Memory B cell (primary cell): ENCODE measurements at regions not wholly inside any gene's neighbourhood (a gene's known extent, or its start where the extent isn't known, plus 50 kb on each side); places are given as distances from the start of the nearest gene placed in this dataset.
"Not testable (repeated sequence)": the region's sequence is repeated elsewhere in the genome, so short reads cannot be mapped to it uniquely, and the experiment has no call there.

Source experiments
- ATAC-seq: fragments of 150-1000 bp; cut with Tn5 transposase; 2 replicates; pipeline ENCODE4 v1.10.0; 2021; ENCODE audit warnings: low read depth, mild to moderate bottlenecking, moderate library complexity
- DNase-seq, 2 donors: peaks; one replicate each; pipeline ENCODE4 v3.0.0; 2022; ENCODE audit warnings: low spot score in 2 of 2
- H3K27ac Mint-ChIP-seq: one replicate; pipeline ENCODE4 v1.8.0; 2022; ENCODE audit warnings: mild to moderate bottlenecking, moderate library complexity, mixed read lengths
- H3K27me3 Mint-ChIP-seq: one replicate; pipeline ENCODE4 v1.8.0; 2022; ENCODE audit warnings: mixed read lengths
- H3K36me3 Mint-ChIP-seq: one replicate; pipeline ENCODE4 v1.8.0; 2022; ENCODE audit warnings: mild to moderate bottlenecking, mixed read lengths
- H3K4me1 Mint-ChIP-seq: one replicate; pipeline ENCODE4 v1.8.0; 2022; ENCODE audit warnings: mixed read lengths
- H3K4me3 Mint-ChIP-seq: one replicate; pipeline ENCODE4 v1.8.0; 2022; ENCODE audit warnings: mild to moderate bottlenecking, moderate library complexity, mixed read lengths
- H3K9me3 Mint-ChIP-seq: one replicate; pipeline ENCODE4 v1.8.0; 2022; ENCODE audit warnings: mixed read lengths

- no peaks in the 10 kb centered on the region for H3K4me1 Mint-ChIP-seq
Measured at GRCh38 chr7:10739401-10739800, 234.3 kb upstream of the PHF14 start.

GRCh38 chr7:10740805-10741204 lies 232.9 kb upstream of the PHF14 start:
- H3K9me3 Mint-ChIP-seq = peaks cover 10% of the 10 kb centered on the region
- ATAC-seq (no peak), DNase-seq (no peak)
- H3K36me3 Mint-ChIP-seq = no peaks in the 10 kb centered on the region
- peaks cover 5% of the 10 kb centered on the region for H3K27me3 Mint-ChIP-seq
- H3K27ac Mint-ChIP-seq = no peak overlapping the region
- no peaks in the 10 kb centered on the region for H3K4me1 Mint-ChIP-seq
- no peak overlapping the region for H3K4me3 Mint-ChIP-seq

More at GRCh38 chr7:10739401-10739800, 234.3 kb upstream of the PHF14 start:
- Mint-ChIP-seq H3K27me3 (peaks cover 6% of the 10 kb centered on the region), H3K36me3 (no peaks in the 10 kb centered on the region), H3K27ac (no peak overlapping the region), H3K4me3 (no peak overlapping the region), H3K9me3 (peaks cover 3% of the 10 kb centered on the region)
- ATAC-seq (no peak), DNase-seq (no peak)

GRCh38 chr7:10756981-10757380 lies 216.7 kb upstream of the PHF14 start:
- Mint-ChIP-seq H3K36me3 (no peaks in the 10 kb centered on the region), H3K4me3 (no peak overlapping the region), H3K9me3 (peaks cover 8% of the 10 kb centered on the region), H3K27me3 (no peaks in the 10 kb centered on the region), H3K4me1 (no peaks in the 10 kb centered on the region), H3K27ac (no peak overlapping the region)
- ATAC-seq (no peak), DNase-seq (no peak)

- no peaks in the 10 kb centered on the region for H3K27me3 Mint-ChIP-seq
- H3K36me3 Mint-ChIP-seq = no peaks in the 10 kb centered on the region
- no peak overlapping the region for H3K27ac Mint-ChIP-seq
- no peak for DNase-seq
- H3K9me3 Mint-ChIP-seq = peaks cover 8% of the 10 kb centered on the region
- no peaks in the 10 kb centered on the region for H3K4me1 Mint-ChIP-seq
- ATAC-seq = no peak
- no peak overlapping the region for H3K4me3 Mint-ChIP-seq
Measured at GRCh38 chr7:10759120-10759519, 214.6 kb upstream of the PHF14 start.

- DNase-seq = no peak
- Mint-ChIP-seq H3K9me3 (no peaks in the 10 kb centered on the region), H3K4me3 (no peak overlapping the region), H3K27me3 (peaks cover 2% of the 10 kb centered on the region), H3K36me3 (no peaks in the 10 kb centered on the region), H3K27ac (no peak overlapping the region), H3K4me1 (no peaks in the 10 kb centered on the region)
- ATAC-seq = no peak
Measured at GRCh38 chr7:10767771-10768170, 205.9 kb upstream of the PHF14 start.

GRCh38 chr7:10770176-10770575 lies 203.5 kb upstream of the PHF14 start:
- ATAC-seq (no peak), DNase-seq (no peak)
- H3K4me1 Mint-ChIP-seq = no peaks in the 10 kb centered on the region
- peaks cover 2% of the 10 kb centered on the region for H3K27me3 Mint-ChIP-seq
- H3K36me3 Mint-ChIP-seq = no peaks in the 10 kb centered on the region
- no peak overlapping the region for H3K27ac Mint-ChIP-seq
- H3K4me3 Mint-ChIP-seq = no peak overlapping the region
- no peaks in the 10 kb centered on the region for H3K9me3 Mint-ChIP-seq

- ATAC-seq (no peak), DNase-seq (no peak)
- no peak overlapping the region for H3K27ac Mint-ChIP-seq
- no peaks in the 10 kb centered on the region for H3K4me1 Mint-ChIP-seq
- no peaks in the 10 kb centered on the region for H3K27me3 Mint-ChIP-seq
- H3K9me3 Mint-ChIP-seq = no peaks in the 10 kb centered on the region
- H3K4me3 Mint-ChIP-seq = no peak overlapping the region
- no peaks in the 10 kb centered on the region for H3K36me3 Mint-ChIP-seq
Measured at GRCh38 chr7:10773430-10773829, 200.2 kb upstream of the PHF14 start.

DNA sequence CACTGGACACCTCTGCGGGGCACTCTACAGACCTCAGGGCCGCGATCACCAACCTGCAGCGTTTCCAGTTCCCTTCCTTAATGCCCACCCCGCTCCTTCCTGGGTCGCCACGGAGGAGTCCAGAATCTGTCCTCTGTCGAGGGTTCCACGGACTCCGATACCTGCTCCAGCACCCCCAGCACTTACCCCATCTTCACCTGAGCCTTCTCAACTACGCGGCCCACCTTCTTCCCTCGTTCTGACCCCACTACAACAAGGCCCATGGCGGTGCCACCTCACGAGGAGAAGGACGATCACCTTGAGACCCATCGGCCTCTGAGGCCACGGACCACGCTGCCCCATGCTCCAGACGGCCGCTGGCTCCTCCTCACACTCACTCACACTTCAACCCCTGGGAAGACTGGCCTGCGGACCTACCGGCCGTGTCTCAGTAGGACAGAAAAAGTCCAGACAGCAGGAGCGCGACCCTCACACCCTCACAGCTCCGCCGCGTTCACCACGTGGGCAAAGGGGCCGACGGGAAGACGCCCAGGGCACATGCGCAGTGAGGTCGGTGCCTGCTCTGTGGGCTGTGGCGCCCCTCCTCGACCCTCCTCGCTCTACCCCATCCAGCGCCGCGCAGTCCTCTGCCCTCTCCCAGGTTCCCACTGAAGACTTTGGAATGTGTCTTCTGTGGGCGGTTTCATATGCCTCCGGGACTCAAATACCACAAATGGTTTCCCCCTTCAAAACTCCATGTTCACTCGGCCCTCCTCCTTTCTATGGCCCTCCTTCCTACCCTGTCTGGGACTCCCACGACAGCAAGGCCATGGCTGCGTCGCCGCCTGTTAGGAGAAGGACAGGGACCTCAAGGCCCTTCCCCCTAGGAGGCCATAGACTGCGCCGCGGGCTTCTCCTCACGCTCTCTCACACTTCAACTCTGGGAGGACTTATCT lies 193.9 kb upstream of the PHF14 start:
- Mint-ChIP-seq H3K36me3 (no peaks in the 10 kb centered on the region), H3K4me3 (no peak overlapping the region), H3K4me1 (no peaks in the 10 kb centered on the region), H3K27me3 (no peaks in the 10 kb centered on the region), H3K27ac (no peak overlapping the region), H3K9me3 (no peaks in the 10 kb centered on the region)
- DNase-seq = no peak
- no peak for ATAC-seq

GRCh38 chr7:10780400-10780747 lies 193.3 kb upstream of the PHF14 start:
- no peak for ATAC-seq

DNA sequence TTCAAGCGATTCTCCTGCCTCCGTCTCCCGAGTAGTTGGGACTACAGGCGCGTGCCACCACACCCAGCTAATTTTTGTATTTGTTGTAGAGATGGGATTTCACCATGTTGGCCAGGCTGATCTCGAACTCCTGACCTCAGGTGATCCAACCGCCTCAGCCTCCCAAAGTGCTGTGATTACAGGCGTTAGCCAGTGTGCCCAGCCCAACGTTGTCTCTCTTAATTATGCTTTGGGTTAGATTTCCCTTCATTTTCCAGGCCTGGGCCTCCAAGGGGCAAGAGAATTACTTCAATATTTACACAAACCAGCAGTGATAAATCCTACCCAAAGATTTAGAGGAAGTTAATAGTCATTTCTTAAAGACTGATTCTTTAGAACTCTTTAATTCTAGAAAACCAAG lies 186.7 kb upstream of the PHF14 start:
- DNase-seq, H3K27ac Mint-ChIP-seq, H3K4me3 Mint-ChIP-seq, ATAC-seq, H3K9me3 Mint-ChIP-seq, H3K27me3 Mint-ChIP-seq, H3K36me3 Mint-ChIP-seq, H3K4me1 Mint-ChIP-seq: not testable (repeated sequence)

More at GRCh38 chr7:10780400-10780747, 193.3 kb upstream of the PHF14 start:
- H3K27ac Mint-ChIP-seq = no peak overlapping the region
- H3K9me3 Mint-ChIP-seq = no peaks in the 10 kb centered on the region
- no peak for DNase-seq
- H3K36me3 Mint-ChIP-seq = no peaks in the 10 kb centered on the region
- H3K4me3 Mint-ChIP-seq = no peak overlapping the region
- no peaks in the 10 kb centered on the region for H3K27me3 Mint-ChIP-seq
- no peaks in the 10 kb centered on the region for H3K4me1 Mint-ChIP-seq

GRCh38 chr7:10789170-10789569 lies 184.5 kb upstream of the PHF14 start:
- H3K4me1 Mint-ChIP-seq = no peaks in the 10 kb centered on the region
- H3K4me3 Mint-ChIP-seq = no peak overlapping the region
- DNase-seq (no peak), ATAC-seq (no peak)
- no peaks in the 10 kb centered on the region for H3K9me3 Mint-ChIP-seq
- no peak overlapping the region for H3K27ac Mint-ChIP-seq
- no peaks in the 10 kb centered on the region for H3K27me3 Mint-ChIP-seq
- H3K36me3 Mint-ChIP-seq = no peaks in the 10 kb centered on the region

DNA sequence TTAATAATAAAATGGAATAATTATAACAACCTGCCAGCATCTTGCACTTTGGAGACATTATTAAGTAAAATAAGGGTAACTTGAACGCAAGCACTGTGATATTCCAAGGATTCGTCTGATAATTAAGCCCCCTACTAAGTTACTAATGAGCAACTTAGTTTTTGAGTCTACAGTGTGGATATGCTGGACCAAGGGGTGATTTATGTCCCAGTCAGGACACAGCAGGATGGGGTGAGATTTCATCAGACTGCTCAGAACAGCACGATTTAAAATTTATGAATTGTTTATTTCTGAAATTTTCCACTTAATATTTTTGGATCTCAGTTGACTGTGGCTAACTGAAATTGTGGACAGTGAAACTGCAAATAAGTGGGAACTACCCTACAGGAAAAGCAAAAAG lies 182.8 kb upstream of the PHF14 start:
- H3K27me3 Mint-ChIP-seq = peaks cover 2% of the 10 kb centered on the region
- H3K9me3 Mint-ChIP-seq = peaks cover 5% of the 10 kb centered on the region
- no peak overlapping the region for H3K4me3 Mint-ChIP-seq
- H3K27ac Mint-ChIP-seq = no peak overlapping the region
- ATAC-seq = no peak
- no peak for DNase-seq
- no peaks in the 10 kb centered on the region for H3K36me3 Mint-ChIP-seq
- no peaks in the 10 kb centered on the region for H3K4me1 Mint-ChIP-seq

GRCh38 chr7:10793995-10794775 lies 179.5 kb upstream of the PHF14 start:
- H3K4me1 Mint-ChIP-seq = no peaks in the 10 kb centered on the region

DNA sequence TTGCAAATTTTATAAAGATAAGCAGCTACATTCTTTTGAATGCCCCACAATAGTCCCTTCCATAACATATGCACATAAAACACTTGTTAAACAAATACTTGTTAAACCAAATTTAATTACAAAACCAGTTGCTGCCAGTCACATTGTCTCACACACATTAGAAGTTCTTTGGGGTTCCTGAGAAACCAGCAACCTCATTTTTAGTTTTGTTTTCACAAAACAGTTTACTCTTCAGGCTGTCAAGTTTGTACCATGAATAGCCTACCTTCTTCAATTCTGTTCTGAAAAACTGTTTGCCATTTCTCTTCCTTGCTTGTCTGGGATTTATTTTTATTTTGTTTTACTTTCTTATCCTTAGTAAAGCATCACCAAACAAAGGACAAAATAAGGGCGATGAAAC lies 176.5 kb upstream of the PHF14 start:
- H3K4me1 Mint-ChIP-seq = no peaks in the 10 kb centered on the region
- no peak overlapping the region for H3K27ac Mint-ChIP-seq
- no peaks in the 10 kb centered on the region for H3K36me3 Mint-ChIP-seq
- ATAC-seq = no peak
- H3K27me3 Mint-ChIP-seq = peaks cover 2% of the 10 kb centered on the region
- H3K9me3 Mint-ChIP-seq = peaks cover 5% of the 10 kb centered on the region
- no peak overlapping the region for H3K4me3 Mint-ChIP-seq
- no peak for DNase-seq

More at GRCh38 chr7:10793995-10794775, 179.5 kb upstream of the PHF14 start:
- Mint-ChIP-seq H3K4me3 (no peak overlapping the region), H3K9me3 (peaks cover 5% of the 10 kb centered on the region), H3K27ac (no peak overlapping the region), H3K36me3 (no peaks in the 10 kb centered on the region), H3K27me3 (peaks cover 2% of the 10 kb centered on the region)
- no peak for ATAC-seq
- DNase-seq = no peak
